ENCODE measurements at regions not wholly inside any gene's neighbourhood (a gene's known extent, or its start where the extent isn't known, plus 50 kb on each side); places are given as distances from the start of the nearest gene placed in this dataset.
"Not testable (repeated sequence)": the region's sequence is repeated elsewhere in the genome, so short reads cannot be mapped to it uniquely, and the experiment has no call there.

- Histone ChIP-seq H3K9ac (ENCODE audit: insufficient read depth, low read length) (no peak overlapping the region), H3K27ac (ENCODE audit: insufficient read depth, low read length) (no peak overlapping the region), H3K4me1 (ENCODE audit: control insufficient read depth, extremely low read depth, insufficient read depth, low read length) (peaks cover 3% of the 10 kb centered on the region), H2AFZ (ENCODE audit: low read length) (no peak overlapping the region), H3K36me3 (ENCODE audit: control insufficient read depth, insufficient read depth, low read length) (no peaks in the 10 kb centered on the region), H3K79me2 (ENCODE audit: control insufficient read depth, insufficient read depth, low read length) (no peaks in the 10 kb centered on the region), H3K4me3 (replicated peaks in 1 of 4; ENCODE audit: control extremely low read depth in 1 of 4, insufficient read depth in 1 of 4, low read depth in 3 of 4, low read length in 4 of 4) (no peak overlapping the region), H4K20me1 (ENCODE audit: control insufficient read depth, extremely low read depth, insufficient read depth, low read length) (no peaks in the 10 kb centered on the region), H3K9me3 (ENCODE audit: control insufficient read depth, insufficient read depth, low read depth, low read length) (no peaks in the 10 kb centered on the region), H3K4me2 (ENCODE audit: extremely low read depth, insufficient read depth, low read length) (no peak overlapping the region), H3K27me3 (ENCODE audit: control insufficient read depth, insufficient read depth, low read length) (peaks cover 4% of the 10 kb centered on the region)
- DNase-seq (ENCODE audit: low read depth in 2 of 2): no peak
- TF ChIP-seq EZH2 (IDR thresholded peaks at IDR 0.05; ENCODE audit: low read length, missing control alignments) (no peak), CTCF (conservative IDR thresholded peaks at IDR 0.05 in 1 of 2, IDR thresholded peaks at IDR 0.05 in 1 of 2; ENCODE audit: low read depth in 1 of 2, low read length in 2 of 2) (no peak)
Measured at GRCh38 chr13:50133358-50133953, 118.2 kb downstream of the KCNRG start.

GRCh38 chr13:50136226-50136625 is 121.0 kb downstream of the KCNRG start:
- no peaks in the 10 kb centered on the region for H3K79me2 ChIP-seq (ENCODE audit: control insufficient read depth, insufficient read depth, low read length)
- H3K4me3 ChIP-seq (replicated peaks in 1 of 4; ENCODE audit: control extremely low read depth in 1 of 4, insufficient read depth in 1 of 4, low read depth in 3 of 4, low read length in 4 of 4): no peak overlapping the region
- H2AFZ ChIP-seq (ENCODE audit: low read length): no peak overlapping the region
- peaks cover 4% of the 10 kb centered on the region for H3K27me3 ChIP-seq (ENCODE audit: control insufficient read depth, insufficient read depth, low read length)
- H3K4me2 ChIP-seq (ENCODE audit: extremely low read depth, insufficient read depth, low read length): no peak overlapping the region
- H4K20me1 ChIP-seq (ENCODE audit: control insufficient read depth, extremely low read depth, insufficient read depth, low read length): no peaks in the 10 kb centered on the region
- H3K4me1 ChIP-seq (ENCODE audit: control insufficient read depth, extremely low read depth, insufficient read depth, low read length): peaks cover 6% of the 10 kb centered on the region
- H3K9ac ChIP-seq (ENCODE audit: insufficient read depth, low read length): no peak overlapping the region
- no peak for TF ChIP-seq EZH2 (IDR thresholded peaks at IDR 0.05; ENCODE audit: low read length, missing control alignments)
- no peak for TF ChIP-seq CTCF (conservative IDR thresholded peaks at IDR 0.05 in 1 of 2, IDR thresholded peaks at IDR 0.05 in 1 of 2; ENCODE audit: low read depth in 1 of 2, low read length in 2 of 2)
- H3K27ac ChIP-seq (ENCODE audit: insufficient read depth, low read length): no peak overlapping the region
- DNase-seq (ENCODE audit: low read depth in 2 of 2): no peak
- H3K9me3 ChIP-seq (ENCODE audit: control insufficient read depth, insufficient read depth, low read depth, low read length): no peaks in the 10 kb centered on the region
- no peaks in the 10 kb centered on the region for H3K36me3 ChIP-seq (ENCODE audit: control insufficient read depth, insufficient read depth, low read length)

- H4K20me1 ChIP-seq (ENCODE audit: control insufficient read depth, extremely low read depth, insufficient read depth, low read length): no peaks in the 10 kb centered on the region
- TF ChIP-seq CTCF (conservative IDR thresholded peaks at IDR 0.05 in 1 of 2, IDR thresholded peaks at IDR 0.05 in 1 of 2; ENCODE audit: low read depth in 1 of 2, low read length in 2 of 2) (no peak), EZH2 (IDR thresholded peaks at IDR 0.05; ENCODE audit: low read length, missing control alignments) (no peak)
- no peak overlapping the region for H3K4me3 ChIP-seq (replicated peaks in 1 of 4; ENCODE audit: control extremely low read depth in 1 of 4, insufficient read depth in 1 of 4, low read depth in 3 of 4, low read length in 4 of 4)
- no peaks in the 10 kb centered on the region for H3K79me2 ChIP-seq (ENCODE audit: control insufficient read depth, insufficient read depth, low read length)
- H3K27me3 ChIP-seq (ENCODE audit: control insufficient read depth, insufficient read depth, low read length): peaks cover 4% of the 10 kb centered on the region
- H3K9me3 ChIP-seq (ENCODE audit: control insufficient read depth, insufficient read depth, low read depth, low read length): no peaks in the 10 kb centered on the region
- peaks cover 6% of the 10 kb centered on the region for H3K4me1 ChIP-seq (ENCODE audit: control insufficient read depth, extremely low read depth, insufficient read depth, low read length)
- H3K9ac ChIP-seq (ENCODE audit: insufficient read depth, low read length): no peak overlapping the region
- DNase-seq (ENCODE audit: low read depth in 2 of 2): no peak
- no peak overlapping the region for H2AFZ ChIP-seq (ENCODE audit: low read length)
- H3K4me2 ChIP-seq (ENCODE audit: extremely low read depth, insufficient read depth, low read length): no peak overlapping the region
- no peak overlapping the region for H3K27ac ChIP-seq (ENCODE audit: insufficient read depth, low read length)
- no peaks in the 10 kb centered on the region for H3K36me3 ChIP-seq (ENCODE audit: control insufficient read depth, insufficient read depth, low read length)
Measured at GRCh38 chr13:50136678-50137077, 121.4 kb downstream of the KCNRG start.

- not testable (repeated sequence) for H3K79me2 ChIP-seq (ENCODE audit: control insufficient read depth, insufficient read depth, low read length); DNase-seq (ENCODE audit: low read depth in 2 of 2); H3K36me3 ChIP-seq (ENCODE audit: control insufficient read depth, insufficient read depth, low read length); H4K20me1 ChIP-seq (ENCODE audit: control insufficient read depth, extremely low read depth, insufficient read depth, low read length); H3K9me3 ChIP-seq (ENCODE audit: control insufficient read depth, insufficient read depth, low read depth, low read length); H3K4me2 ChIP-seq (ENCODE audit: extremely low read depth, insufficient read depth, low read length); H3K4me1 ChIP-seq (ENCODE audit: control insufficient read depth, extremely low read depth, insufficient read depth, low read length); H3K27ac ChIP-seq (ENCODE audit: insufficient read depth, low read length); H3K27me3 ChIP-seq (ENCODE audit: control insufficient read depth, insufficient read depth, low read length); H2AFZ ChIP-seq (ENCODE audit: low read length); H3K4me3 ChIP-seq (replicated peaks in 1 of 4; ENCODE audit: control extremely low read depth in 1 of 4, insufficient read depth in 1 of 4, low read depth in 3 of 4, low read length in 4 of 4); H3K9ac ChIP-seq (ENCODE audit: insufficient read depth, low read length)
Measured at GRCh38 chr13:50139435-50139934, 124.2 kb downstream of the KCNRG start.

Measured in fibroblast of lung (primary cell).